TTC549 (cell line): ENCODE measurements at regions not wholly inside any gene's neighbourhood (a gene's known extent, or its start where the extent isn't known, plus 50 kb on each side); places are given as distances from the start of the nearest gene placed in this dataset.

Experiments used
- FAIRE-seq: peaks from 2 replicates; lab custom pipeline; 2012; peaks lifted over from hg19 to GRCh38; lab: Jason Lieb, UNC

GRCh38 chr6:14275493-14275851, 157.9 kb downstream of the CD83 start:
- FAIRE-seq: no peak

GRCh38 chr6:14276071-14276470, 158.5 kb downstream of the CD83 start:
- FAIRE-seq: no peak

GRCh38 chr6:14276667-14277404, 159.3 kb downstream of the CD83 start:
- no peak for FAIRE-seq

DNA sequence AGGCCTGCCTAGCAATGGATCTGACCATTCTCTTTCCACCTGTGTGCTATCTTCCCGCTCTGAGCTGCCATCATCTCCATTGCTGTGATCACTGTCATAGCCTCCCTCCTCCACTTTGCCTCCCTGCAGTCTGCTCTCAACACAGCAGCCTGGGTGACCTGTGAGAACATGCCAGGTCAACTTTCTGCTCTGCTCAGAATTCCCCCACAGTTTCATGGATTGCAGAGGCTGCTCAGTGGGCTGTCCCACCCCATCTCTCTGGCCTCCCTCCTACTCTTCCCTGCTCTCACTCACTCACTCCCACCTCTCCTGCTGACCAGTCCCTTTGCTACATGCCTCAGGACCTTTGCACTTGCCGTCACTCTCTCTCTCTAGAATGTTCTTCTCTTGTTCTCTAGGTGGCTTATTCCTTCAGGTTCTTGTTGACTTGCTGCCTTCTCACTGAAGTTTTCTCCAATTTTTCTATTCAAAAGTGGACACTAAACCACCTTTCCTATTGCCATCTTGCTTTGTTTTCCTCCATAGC, 159.9 kb downstream of the CD83 start:
- FAIRE-seq: no peak

DNA sequence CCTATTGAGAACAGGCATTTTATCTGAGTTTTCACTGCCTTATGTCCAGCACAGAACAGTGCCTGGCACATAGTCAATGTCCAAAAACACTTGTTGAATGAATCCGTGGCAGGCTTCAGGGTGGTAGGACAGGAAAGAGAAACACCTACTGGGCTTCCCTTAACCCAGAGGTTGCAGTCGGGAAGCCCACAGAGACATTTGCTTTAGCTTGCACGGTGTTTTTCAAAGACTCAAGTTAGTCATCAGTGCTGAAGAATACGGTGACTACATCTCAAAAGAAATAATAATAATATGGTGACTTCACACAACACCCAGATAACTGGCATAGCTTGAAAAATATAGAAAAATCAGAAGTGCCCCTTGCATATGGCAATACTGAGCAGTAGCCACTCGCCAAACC, 160.4 kb downstream of the CD83 start:
- no peak for FAIRE-seq

GRCh38 chr6:14278446-14278845, 160.9 kb downstream of the CD83 start:
- no peak for FAIRE-seq

- no peak for FAIRE-seq
Observed at GRCh38 chr6:14280006-14280510, 162.5 kb downstream of the CD83 start.

- FAIRE-seq: no peak
Observed at GRCh38 chr6:14280766-14281293, 163.3 kb downstream of the CD83 start.

DNA sequence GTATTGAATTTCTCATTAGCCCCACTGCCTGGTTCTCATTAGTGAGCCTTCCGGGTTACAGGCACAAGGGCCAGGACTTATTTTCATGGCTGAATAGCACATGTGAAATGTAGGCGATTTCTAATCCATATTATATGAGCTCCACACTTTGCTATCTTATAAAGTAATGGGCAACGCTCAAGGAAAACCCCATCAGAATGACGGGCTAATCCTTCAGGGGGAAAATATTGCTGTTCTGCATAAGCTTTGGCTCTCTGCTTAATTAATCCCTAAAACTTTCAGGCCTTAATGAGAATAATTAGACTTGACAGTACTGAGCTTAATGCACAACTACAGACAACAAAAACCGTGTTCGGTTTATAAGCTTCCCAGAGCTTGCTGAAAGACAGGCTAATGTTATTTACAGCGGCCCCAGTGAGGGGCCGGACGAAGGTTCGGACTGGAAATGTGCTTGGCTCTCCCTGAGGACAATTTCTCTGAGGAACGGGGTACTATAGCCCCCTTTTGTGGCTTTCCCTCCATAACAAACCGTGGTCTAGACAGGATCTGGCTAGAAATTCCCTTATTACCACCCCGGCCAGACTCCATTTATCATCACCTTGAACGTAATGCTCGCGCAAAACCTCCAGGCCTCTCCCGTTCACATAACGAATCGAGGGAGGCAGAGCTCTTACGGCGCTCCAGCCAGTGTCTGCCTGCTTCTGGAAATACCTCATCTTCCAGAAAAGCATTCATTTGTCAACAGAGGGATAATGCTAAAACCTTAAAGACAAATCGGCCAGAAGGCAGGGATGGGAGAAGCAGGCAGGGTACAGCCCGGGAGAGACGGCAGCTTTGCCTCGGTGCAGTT, 164.5 kb downstream of the CD83 start:
- no peak for FAIRE-seq

DNA sequence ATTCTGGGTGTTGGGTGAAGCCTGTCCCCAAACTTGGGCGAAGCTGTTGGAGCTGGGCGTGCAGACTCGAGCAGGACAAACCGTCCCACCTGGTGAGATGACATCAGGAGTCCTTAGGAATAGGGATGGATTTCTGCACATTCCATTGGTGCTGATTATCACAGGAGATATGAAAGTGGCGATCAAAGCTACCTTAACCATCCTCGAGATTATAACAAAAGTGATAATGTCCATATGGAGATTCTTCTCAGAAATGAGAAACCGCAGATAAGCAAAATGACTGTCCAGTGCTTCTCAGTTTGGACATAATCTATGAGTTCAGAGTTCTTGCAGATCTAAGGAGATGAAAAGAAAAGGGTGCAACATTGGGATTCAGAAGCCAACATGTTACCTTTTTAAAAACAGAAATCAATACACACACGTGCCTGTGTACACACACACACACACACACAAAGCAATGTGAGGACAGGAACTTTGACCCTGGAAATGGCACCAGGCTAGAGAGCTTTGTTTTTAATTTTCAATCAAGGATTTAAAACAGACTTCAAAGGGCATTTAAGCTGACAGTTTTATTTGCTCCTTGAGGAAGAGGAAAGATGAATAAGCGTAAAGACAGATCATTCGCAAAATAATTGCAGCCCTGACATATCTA, 165.4 kb downstream of the CD83 start:
- no peak for FAIRE-seq

GRCh38 chr6:14283600-14284235, 166.1 kb downstream of the CD83 start:
- FAIRE-seq: no peak

GRCh38 chr6:14284969-14285590, 167.5 kb downstream of the CD83 start:
- FAIRE-seq: no peak

- no peak for FAIRE-seq
Observed at GRCh38 chr6:14286144-14286543, 168.6 kb downstream of the CD83 start.

DNA sequence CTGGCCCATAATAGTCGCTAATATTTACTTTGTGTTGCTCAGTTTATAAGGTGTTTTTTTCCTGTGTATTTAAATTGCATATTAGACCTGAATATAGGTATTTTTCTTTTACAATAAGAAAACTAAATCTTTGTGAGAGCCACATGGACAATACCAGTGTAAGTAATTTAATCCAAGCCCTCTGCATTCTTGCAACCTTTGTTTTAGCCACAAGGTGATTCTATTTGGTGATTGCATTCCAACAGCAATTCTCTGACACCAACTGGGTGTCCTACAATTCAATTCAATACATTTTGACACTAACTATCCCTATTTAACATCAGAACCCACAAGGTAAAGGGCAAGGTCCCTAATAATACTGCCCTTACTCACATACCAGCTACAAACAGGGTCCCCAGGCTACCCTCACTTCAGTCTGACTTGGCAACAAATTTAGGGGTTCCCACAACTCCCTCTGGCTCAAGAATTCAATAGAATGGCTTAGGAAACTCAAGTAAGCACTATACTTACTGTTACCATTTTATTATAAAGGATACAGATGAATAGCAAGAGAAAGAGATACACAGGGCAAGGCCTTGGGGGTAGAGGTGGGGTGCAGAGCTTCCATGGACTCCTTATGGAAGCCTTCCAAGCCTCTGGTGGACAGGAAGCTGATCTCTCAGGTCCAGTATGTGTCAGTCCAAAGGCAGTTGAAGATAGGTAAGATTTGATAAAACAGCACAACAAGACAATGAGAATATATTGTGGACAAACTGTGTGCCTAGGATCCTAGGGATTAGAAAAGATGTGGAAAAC, 169.3 kb downstream of the CD83 start:
- FAIRE-seq: no peak

DNA sequence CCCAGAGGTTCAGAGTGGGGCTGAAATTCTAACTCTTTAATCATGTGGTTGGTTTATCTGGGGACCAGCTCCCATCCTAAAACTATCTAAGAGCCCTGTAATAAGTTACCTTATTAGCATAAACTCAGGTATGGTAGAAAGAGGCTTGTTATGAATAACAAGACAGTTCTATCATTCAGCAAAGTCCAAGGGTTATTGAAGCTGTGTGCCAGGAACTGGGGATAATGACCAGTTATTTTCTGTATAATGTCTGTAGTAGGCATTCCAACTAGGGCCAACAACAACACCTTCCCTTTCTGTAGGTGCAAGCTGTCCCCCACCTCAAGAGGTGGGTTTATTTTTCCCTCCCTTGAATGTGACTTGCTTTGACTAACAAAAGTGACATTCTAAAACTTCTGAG, 170.1 kb downstream of the CD83 start:
- no peak for FAIRE-seq

DNA sequence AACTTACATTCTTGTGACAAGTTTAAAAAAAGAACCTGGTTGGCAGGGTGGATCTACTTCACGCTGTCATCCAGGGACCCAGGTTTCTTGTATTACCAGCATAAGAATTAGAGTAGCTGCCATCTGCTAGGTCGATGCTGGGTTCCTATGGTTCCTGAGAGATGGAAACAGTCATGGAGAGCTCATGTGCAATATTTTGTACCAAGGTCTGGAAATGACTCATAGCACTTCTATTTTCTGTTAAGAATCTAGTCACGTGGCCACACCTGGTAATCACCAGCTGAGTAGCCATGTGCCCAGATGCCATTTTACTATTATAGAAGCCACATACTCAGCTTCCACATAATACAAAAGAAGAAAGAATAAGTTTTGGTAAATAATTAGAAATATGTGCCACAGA, 171.3 kb downstream of the CD83 start:
- FAIRE-seq: no peak

- no peak for FAIRE-seq
Observed at GRCh38 chr6:14290041-14290771, 172.6 kb downstream of the CD83 start.

- no peak for FAIRE-seq
Observed at GRCh38 chr6:14290772-14291330, 173.3 kb downstream of the CD83 start.

GRCh38 chr6:14291331-14291730, 173.8 kb downstream of the CD83 start:
- no peak for FAIRE-seq

DNA sequence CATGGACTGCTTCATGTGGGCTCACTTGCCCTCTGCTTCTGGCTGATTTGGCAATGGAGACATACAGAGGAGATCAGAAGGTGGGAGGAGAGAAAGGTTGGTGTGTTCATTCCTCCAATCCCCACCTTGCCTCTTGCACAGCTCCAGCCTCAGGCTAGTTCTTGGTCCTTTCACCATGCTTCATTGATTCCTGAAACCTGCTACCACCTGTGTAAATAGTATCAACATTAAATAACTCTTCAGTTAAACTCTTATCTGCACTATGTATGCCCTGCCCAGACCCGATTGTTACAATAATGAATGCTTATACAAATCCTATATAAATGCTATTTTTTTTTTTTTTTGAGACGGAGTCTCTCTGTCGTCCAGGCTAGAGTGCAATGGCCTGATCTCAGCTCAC, 174.5 kb downstream of the CD83 start:
- no peak for FAIRE-seq
